IMR-90 (cell line): ENCODE measurements at regions not wholly inside any gene's neighbourhood (a gene's known extent, or its start where the extent isn't known, plus 50 kb on each side); places are given as distances from the start of the nearest gene placed in this dataset.

Source experiments
- ATAC-seq: fragments of 200-7000 bp; cut with Tn5 transposase; 2 replicates; pipeline ENCODE4 v1.9.1; 2020; ENCODE audit warnings: low read depth, mild to moderate bottlenecking, moderate library complexity
- BruUV-seq: library from RNA; stranded (reverse); fragments of 400-500 nt; replicated peaks from 2 replicates; lab custom pipeline; 2021; lab: Mats Ljungman, UMichigan
- CTCF ChIA-PET: fragments of 300-600 bp; formaldehyde crosslinking; extraction: SDS; loops from one replicate; lab custom pipeline; 2021; ENCODE audit warnings: antibody characterized with exemption; lab: Yijun Ruan, JAX
- POLR2A ChIA-PET: fragments of 300-600 bp; sonication (Branson Sonifier 250); formaldehyde crosslinking; loops from one replicate; lab custom pipeline; 2022; ENCODE audit warnings: antibody characterized with exemption; ENCODE audit not compliant: unreplicated experiment; lab: Charles Lee
- DNase-seq: peaks from one replicate; pipeline ENCODE4 v3.0.0; 2013
- H2AFZ ChIP-seq: replicated peaks from 2 replicates; pipeline ENCODE3; 2013; ENCODE audit warnings: low read length, mild to moderate bottlenecking; ENCODE audit not compliant: poor library complexity
- H2AK5ac ChIP-seq: 2 replicates; pipeline ENCODE4 v1.6.1; 2013; ENCODE audit warnings: low read depth, low read length, inconsistent platforms
- H2AK9ac ChIP-seq: replicated peaks from 2 replicates; pipeline ENCODE3; 2013; ENCODE audit warnings: mild to moderate bottlenecking, low read depth, low read length, moderate library complexity; ENCODE audit not compliant: poor library complexity
- H2BK120ac ChIP-seq: 2 replicates; pipeline ENCODE4 v1.6.1; 2013; ENCODE audit warnings: low read depth, low read length, inconsistent platforms
- H2BK15ac ChIP-seq: 3 replicates; pipeline ENCODE4 v1.6.1; 2013; ENCODE audit warnings: low read depth, low read length, inconsistent platforms
- H2BK20ac ChIP-seq: 2 replicates; pipeline ENCODE4 v1.6.1; 2013; ENCODE audit warnings: low read depth, mild to moderate bottlenecking, inconsistent platforms, low read length, moderate library complexity
- H2BK5ac ChIP-seq: 2 replicates; pipeline ENCODE4 v1.6.1; 2013; ENCODE audit warnings: mild to moderate bottlenecking, low read depth, low read length, inconsistent platforms; ENCODE audit not compliant: poor library complexity, severe bottlenecking
- H3K14ac ChIP-seq: replicated peaks from 2 replicates; pipeline ENCODE4 v1.6.1; 2013; ENCODE audit warnings: low read depth, low read length, inconsistent platforms
- H3K18ac ChIP-seq: 2 replicates; pipeline ENCODE4 v1.6.1; 2013; ENCODE audit warnings: low read depth, low read length, control low read depth
- H3K23ac ChIP-seq: 2 replicates; pipeline ENCODE4 v1.6.1; 2013; ENCODE audit warnings: low read depth, low read length, inconsistent platforms
- H3K27ac ChIP-seq: 2 replicates; pipeline ENCODE4 v1.5.1; 2013; ENCODE audit warnings: mild to moderate bottlenecking, control low read depth, low read length; ENCODE audit not compliant: insufficient read depth
- H3K27me3 ChIP-seq: 2 replicates; pipeline ENCODE4 v1.6.1; 2013; ENCODE audit warnings: low read length; ENCODE audit not compliant: control insufficient read depth, insufficient read depth
- H3K36me3 ChIP-seq: 2 replicates; pipeline ENCODE4 v1.6.1; 2013; ENCODE audit warnings: low read length, mixed read lengths; ENCODE audit not compliant: control insufficient read depth, insufficient read depth
- H3K4ac ChIP-seq: 2 replicates; pipeline ENCODE4 v1.6.1; 2013; ENCODE audit warnings: low read depth, low read length, inconsistent platforms
- H3K4me1 ChIP-seq: 2 replicates; pipeline ENCODE4 v1.6.1; 2013; ENCODE audit warnings: low read length, mixed read lengths; ENCODE audit not compliant: control insufficient read depth, insufficient read depth
- H3K4me2 ChIP-seq: 2 replicates; pipeline ENCODE4 v1.6.1; 2013; ENCODE audit warnings: low read depth, mild to moderate bottlenecking, control low read depth, low read length, moderate library complexity
- H3K4me3 ChIP-seq: 2 replicates; pipeline ENCODE4 v1.5.1; 2013; ENCODE audit warnings: low read depth, mild to moderate bottlenecking, control low read depth, low read length, moderate library complexity; ENCODE audit not compliant: insufficient read depth
- H3K56ac ChIP-seq: 2 replicates; pipeline ENCODE4 v1.6.1; 2013; ENCODE audit warnings: low read length, inconsistent platforms; ENCODE audit not compliant: insufficient read depth; ENCODE audit errors: extremely low read depth
- H3K79me1 ChIP-seq, 2 experiments: 2 replicates each; pipeline ENCODE4 v1.6.1; 2013; ENCODE audit warnings: low read length in 2 of 2, inconsistent platforms in 1 of 2, low read depth in 1 of 2
- H3K9ac ChIP-seq: 2 replicates; pipeline ENCODE4 v1.6.1; 2013; ENCODE audit warnings: low read depth, low read length, control low read depth
- H3K9me1 ChIP-seq: 2 replicates; pipeline ENCODE4 v1.6.1; 2013; ENCODE audit warnings: low read length, inconsistent platforms; ENCODE audit not compliant: insufficient read depth
- H3K9me3 ChIP-seq: 2 replicates; pipeline ENCODE4 v1.6.1; 2013; ENCODE audit warnings: low read length; ENCODE audit not compliant: control insufficient read depth, insufficient read depth
- H4K20me1 ChIP-seq: 2 replicates; pipeline ENCODE4 v1.6.1; 2013; ENCODE audit warnings: low read length, inconsistent platforms; ENCODE audit not compliant: insufficient read depth
- H4K5ac ChIP-seq: 2 replicates; pipeline ENCODE4 v1.6.1; 2013; ENCODE audit warnings: mild to moderate bottlenecking, low read depth, low read length, control low read depth
- H4K8ac ChIP-seq, 2 experiments: 2 replicates each; pipeline ENCODE4 v1.6.1; 2013; ENCODE audit warnings: low read depth in 2 of 2, low read length in 2 of 2, control low read depth in 1 of 2, inconsistent platforms in 1 of 2
- H4K91ac ChIP-seq: 2 replicates; pipeline ENCODE4 v1.6.1; 2013; ENCODE audit warnings: low read depth, low read length, inconsistent platforms; ENCODE audit not compliant: insufficient read depth
- CEBPB ChIP-seq: IDR thresholded peaks from 2 replicates; pipeline ENCODE4 v1.6.1; 2012; ENCODE audit warnings: low read depth, low read length, improper control_type of control experiment
- CHD1 ChIP-seq: IDR thresholded peaks from 2 replicates; pipeline ENCODE4 v1.6.1; 2012; ENCODE audit warnings: low read depth, low read length, improper control_type of control experiment
- MXI1 ChIP-seq: IDR thresholded peaks from 2 replicates; pipeline ENCODE4 v1.6.1; 2012; ENCODE audit warnings: low read depth, mild to moderate bottlenecking, low read length, moderate library complexity, borderline replicate concordance
- POLR2A ChIP-seq: IDR thresholded peaks from 2 replicates; pipeline ENCODE4 v1.6.1; 2012; ENCODE audit warnings: mild to moderate bottlenecking, low read depth, low read length
- RAD21 ChIP-seq: IDR thresholded peaks from 2 replicates; pipeline ENCODE4 v1.6.1; 2012; ENCODE audit warnings: low read length, improper control_type of control experiment
- RCOR1 ChIP-seq: IDR thresholded peaks from 2 replicates; pipeline ENCODE4 v1.6.1; 2012; ENCODE audit warnings: mild to moderate bottlenecking, low read length, improper control_type of control experiment; ENCODE audit not compliant: insufficient replicate concordance
- RFX5 ChIP-seq: IDR thresholded peaks from 2 replicates; pipeline ENCODE4 v1.8.0; 2012; ENCODE audit warnings: low read depth, mild to moderate bottlenecking, low read length, moderate library complexity
- SMC3 ChIP-seq: fragments of 150-350 bp; IDR thresholded peaks from 2 replicates; pipeline ENCODE4 v1.6.1; 2016; ENCODE audit warnings: low read depth, mild to moderate bottlenecking, antibody characterized with exemption, low read length, moderate library complexity
- WGBS, 2 experiments: methylation state at CpG; one replicate each; pipeline versions ENCODE4 v1.1.5 to v1.1.7; 2013; ENCODE audit warnings: missing lambda C conversion rate in 2 of 2; ENCODE audit not compliant: insufficient read length in 1 of 2; ENCODE audit errors: extremely low coverage in 2 of 2; 5-methylcytosine and 5-hydroxymethylcytosine counted together
- dilution Hi-C: fragments of 300-500 bp; cut with HindIII; formaldehyde crosslinking; loops from one replicate; pipeline ENCODE4 v1.14.3; 2018; ENCODE audit warnings: low sequenced_read_pairs; ENCODE audit not compliant: unreplicated experiment
- in situ Hi-C: fragments of 300-500 bp; cut with MboI; formaldehyde crosslinking; loops from 3 replicates; pipeline ENCODE4 v1.14.3; 2019; ENCODE audit warnings: low sequenced_read_pairs, inconsistent platforms, mixed read lengths
- intact Hi-C: fragments of 100-400 bp; cut with micrococcal nuclease; formaldehyde crosslinking; loops from 2 replicates; pipeline ENCODE4 v1.10.0; 2022

DNA sequence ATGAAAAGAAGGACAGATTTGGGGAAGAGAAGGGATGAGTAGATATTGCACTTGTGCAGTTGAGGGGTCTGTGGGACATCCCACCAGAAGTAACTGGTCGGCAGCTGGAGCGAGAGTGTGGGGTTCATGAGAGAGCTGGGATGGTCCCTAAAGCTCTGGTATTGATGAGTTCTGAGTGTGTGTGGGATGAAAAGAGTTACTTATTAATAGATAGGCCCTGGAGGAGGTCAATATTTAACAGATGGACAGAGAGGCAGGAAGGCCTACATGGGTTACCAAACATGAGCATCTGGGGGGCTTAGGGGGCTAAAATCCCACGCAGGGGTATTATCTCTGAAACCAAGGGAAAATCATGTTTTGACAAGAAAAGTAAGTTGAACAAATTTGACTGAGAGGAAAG lies 95.7 kb upstream of the SFMBT2 start:
- Histone ChIP-seq H3K23ac (no peak overlapping the region), H3K4me1 (no peaks in the 10 kb centered on the region), H3K9me1 (no peaks in the 10 kb centered on the region), H3K9me3 (no peaks in the 10 kb centered on the region; the same call in 1 of the 2 replicates), H2BK5ac (no peak overlapping the region), H2BK120ac (no peak overlapping the region), H3K4me3 (no peak overlapping the region), H2BK15ac (no peak overlapping the region), H4K20me1 (no peaks in the 10 kb centered on the region), H3K27ac (no peak overlapping the region), H4K8ac (no peak overlapping the region), H4K5ac (no peak overlapping the region), H3K27me3 (no peaks in the 10 kb centered on the region), H3K56ac (no peak overlapping the region), H3K79me1 (no peaks in the 10 kb centered on the region), H3K9ac (no peak overlapping the region), H2BK20ac (no peak overlapping the region), H3K18ac (no peak overlapping the region), H2AK5ac (no peak overlapping the region), H2AK9ac (no peak overlapping the region), H3K14ac (no peak overlapping the region), H3K4ac (no peak overlapping the region), H2AFZ (no peak overlapping the region), H3K4me2 (no peak overlapping the region), H3K36me3 (no peaks in the 10 kb centered on the region), H4K91ac (no peak overlapping the region)
- no TSS peak for BruUV-seq
- ChIA-PET POLR2A (no interaction called here), CTCF (no interaction called here)
- DNase-seq: no peak
- dilution Hi-C loops: no loop called here
- ATAC-seq: no peak
- intact Hi-C loops: no loop called here
- WGBS, 2 experiments: 29% methylated on average over 1 of the region's 3 CpGs; no CpG with 5 or more reads in 1 of the 2 experiments
- TF ChIP-seq RCOR1 (no peak), RAD21 (no peak), SMC3 (no peak), POLR2A (no peak), CEBPB (no peak), CHD1 (no peak), RFX5 (no peak), MXI1 (no peak)
- in situ Hi-C loops: no loop called here
